HepG2 (cell line): ENCODE measurements at regions not wholly inside any gene's neighbourhood (a gene's known extent, or its start where the extent isn't known, plus 50 kb on each side); places are given as distances from the start of the nearest gene placed in this dataset.

Experiments used
- ATAC-seq: fragments of 200-7000 bp; cut with Tn5 transposase; 3 replicates; pipeline ENCODE4 v1.9.1; 2020; ENCODE audit warnings: mild to moderate bottlenecking, moderate library complexity
- BruUV-seq: library from RNA; stranded (reverse); fragments of 400-500 nt; replicated peaks from 2 replicates; lab custom pipeline; 2021; lab: Mats Ljungman, UMichigan
- CTCF ChIA-PET: fragments of 300-600 bp; formaldehyde crosslinking; extraction: SDS; loops from one replicate; lab custom pipeline; 2021; ENCODE audit warnings: low total read pairs, inconsistent platforms, low intra/inter-chr PET ratio; lab: Yijun Ruan, JAX
- POLR2A ChIA-PET: fragments of 350-600 bp; sonication (Branson Sonifier 250); formaldehyde crosslinking; loops from one replicate; lab custom pipeline; 2020; ENCODE audit warnings: antibody characterized with exemption, inconsistent platforms; lab: Yijun Ruan, JAX
- DNase-seq: peaks from one replicate; pipeline ENCODE4 v3.0.0-alpha.2; 2015; ENCODE audit warnings: low spot score
- FAIRE-seq: peaks from 3 replicates; lab custom pipeline; 2011; peaks lifted over from hg19 to GRCh38; lab: Jason Lieb, UNC
- H2AFZ ChIP-seq: one replicate; pipeline ENCODE4 v1.6.1; 2011; ENCODE audit warnings: low read length, inconsistent platforms
- H3K27ac ChIP-seq: fragments of 300-600 bp; 3 replicates; pipeline ENCODE4 v1.8.0; 2011; ENCODE audit warnings: mixed run types, mild to moderate bottlenecking, mixed read lengths, low read length, inconsistent platforms; ENCODE audit not compliant: insufficient read depth; ENCODE audit errors: extremely low read length
- H3K27me3 ChIP-seq, 2 experiments: fragments of 200-600 bp in 1 of 2; 2 replicates in 1 of 2; 3 replicates in 1 of 2; pipeline versions ENCODE4 v1.6.0 to v1.8.0; 2011; ENCODE audit warnings: low read length in 2 of 2, mild to moderate bottlenecking in 2 of 2, moderate library complexity in 2 of 2, inconsistent platforms in 1 of 2; ENCODE audit not compliant: insufficient read depth in 2 of 2, control insufficient read depth in 1 of 2
- H3K36me3 ChIP-seq, 2 experiments: fragments of 200-600 bp in 1 of 2; replicated peaks in 1 of 2; 2 replicates in 1 of 2; 3 replicates in 1 of 2; pipeline versions ENCODE4 v1.5.1 to v1.8.0; 2011; ENCODE audit warnings: low read length in 2 of 2, inconsistent platforms in 1 of 2; ENCODE audit not compliant: insufficient read depth in 2 of 2, control insufficient read depth in 1 of 2
- H3K4me1 ChIP-seq: 2 replicates; pipeline ENCODE4 v1.5.1; 2012; ENCODE audit warnings: low read length, inconsistent platforms; ENCODE audit not compliant: insufficient read depth
- H3K4me2 ChIP-seq: 2 replicates; pipeline ENCODE4 v1.6.0; 2011; ENCODE audit warnings: low read depth, low read length, inconsistent platforms
- H3K4me3 ChIP-seq, 3 experiments: fragments of 200-600 bp in 1 of 3; sonication (generic), shearing (Covaris generic) in 1 of 3; replicated peaks in 1 of 3; 2 replicates each; pipeline ENCODE4 v1.5.1; 2011 to 2016; ENCODE audit warnings: low read length in 3 of 3, inconsistent platforms in 2 of 3, low read depth in 2 of 3, mild to moderate bottlenecking in 2 of 3, control low read depth in 1 of 3, mixed read lengths in 1 of 3; ENCODE audit not compliant: insufficient read depth in 1 of 3
- H3K79me2 ChIP-seq: one replicate; pipeline ENCODE4 v1.6.1; 2011; ENCODE audit warnings: low read length, inconsistent platforms; ENCODE audit not compliant: insufficient read depth
- H3K9ac ChIP-seq: 2 replicates; pipeline ENCODE4 v1.6.0; 2011; ENCODE audit warnings: mild to moderate bottlenecking, low read depth, low read length, inconsistent platforms; ENCODE audit not compliant: insufficient read depth
- H3K9me3 ChIP-seq: 2 replicates; pipeline ENCODE4 v1.5.1; 2012; ENCODE audit warnings: mild to moderate bottlenecking, low read length
- H4K20me1 ChIP-seq: 2 replicates; pipeline ENCODE4 v1.6.0; 2011; ENCODE audit warnings: inconsistent platforms, mild to moderate bottlenecking, low read length, moderate library complexity; ENCODE audit not compliant: insufficient read depth
- CENPT ChIP-seq: sonication (generic); formaldehyde crosslinking; IDR thresholded peaks from 2 replicates; pipeline ENCODE4 v1.8.0; 2022; ENCODE audit warnings: low read depth, mild to moderate bottlenecking, moderate library complexity, missing genetic modification reagents
- HDAC6 ChIP-seq: fragments of 200-600 bp; sonication (generic); IDR thresholded peaks from 2 replicates; pipeline ENCODE4 v1.7.0; 2017; ENCODE audit warnings: mild to moderate bottlenecking, antibody characterized with exemption, low read length, low read depth
- MNT ChIP-seq: fragments of 450-650 bp; IDR thresholded peaks from 2 replicates; pipeline ENCODE4 v1.6.1; 2016
- PHB2 ChIP-seq: fragments of 450-650 bp; IDR thresholded peaks from 2 replicates; pipeline ENCODE4 v1.6.1; 2018; ENCODE audit not compliant: partially characterized antibody
- TRIM22 ChIP-seq: fragments of 450-650 bp; IDR thresholded peaks from 2 replicates; pipeline ENCODE4 v1.6.1; 2017
- ZBTB44 ChIP-seq: sonication (generic); formaldehyde crosslinking; IDR thresholded peaks from 2 replicates; pipeline ENCODE4 v1.4.0; 2020; ENCODE audit warnings: missing genetic modification reagents
- ZFP1 ChIP-seq: IDR thresholded peaks from 2 replicates; pipeline ENCODE4 v1.6.1; 2016
- ZSCAN29 ChIP-seq: sonication (generic); formaldehyde crosslinking; conservative IDR thresholded peaks from 2 replicates; pipeline ENCODE4 v1.4.0; 2020; ENCODE audit warnings: mild to moderate bottlenecking, missing genetic modification reagents
- WGBS: methylation state at CpG from one replicate; pipeline ENCODE4 v1.1.6; 2017; ENCODE audit warnings: low lambda C conversion rate; 5-methylcytosine and 5-hydroxymethylcytosine counted together
- in situ Hi-C: cut with HindIII; loops from 2 replicates; pipeline ENCODE4 v1.10.0; 2017; ENCODE audit warnings: low pct_unique_long_range_greater_than_20kb; ENCODE audit not compliant: extremely low pct_ligation_motif_present
- intact Hi-C: fragments of 100-400 bp; cut with micrococcal nuclease; formaldehyde crosslinking; loops from one replicate; pipeline ENCODE4 v1.10.0; 2022; ENCODE audit not compliant: unreplicated experiment

- H3K4me1 ChIP-seq = no peaks in the 10 kb centered on the region; the same call in 1 of the 2 replicates
- BruUV-seq = no TSS peak
- H4K20me1 ChIP-seq = no peaks in the 10 kb centered on the region
- CTCF ChIA-PET = no interaction called here
- no peak for TF ChIP-seq ZSCAN29 (CRISPR knock-in tag)
- no peak for TF ChIP-seq HDAC6
- no peak for TF ChIP-seq TRIM22
- TF ChIP-seq ZFP1 = no peak
- no peak for TF ChIP-seq PHB2
- TF ChIP-seq ZBTB44 (CRISPR knock-in tag) = no peak
- no peak for TF ChIP-seq CENPT
- peak; percentile 18; the same call in 1 of the 2 replicates for TF ChIP-seq MNT
- H3K9ac ChIP-seq = no peak overlapping the region
- ATAC-seq (no peak), DNase-seq (no peak), FAIRE-seq (no peak)
- H3K4me2 ChIP-seq = no peak overlapping the region
- no peaks in the 10 kb centered on the region for H3K79me2 ChIP-seq
- no peak overlapping the region for H3K27ac ChIP-seq
- no peak overlapping the region for H3K4me3 ChIP-seq
- in situ Hi-C loops = no loop called here
- H2AFZ ChIP-seq = no peak overlapping the region
- no peaks in the 10 kb centered on the region for H3K36me3 ChIP-seq
- H3K9me3 ChIP-seq = no peaks in the 10 kb centered on the region
- intact Hi-C loops = no loop called here
- 31% methylated on average over 16 of the region's 16 CpGs for WGBS
- peaks cover 10 to 63% of the 10 kb centered on the region in 2 experiments for H3K27me3 ChIP-seq
- POLR2A ChIA-PET = no interaction called here
These were observed 183.7 kb upstream of the PMEPA1 start for GRCh38 chr20:57893366-57893999.
